IMR-90 (cell line): ENCODE measurements at regions not wholly inside any gene's neighbourhood (a gene's known extent, or its start where the extent isn't known, plus 50 kb on each side); places are given as distances from the start of the nearest gene placed in this dataset.

ENCODE experiments used
- ATAC-seq: fragments of 200-7000 bp; cut with Tn5 transposase; 2 replicates; pipeline ENCODE4 v1.9.1; 2020; ENCODE audit warnings: low read depth, mild to moderate bottlenecking, moderate library complexity
- BruUV-seq: library from RNA; stranded (reverse); fragments of 400-500 nt; replicated peaks from 2 replicates; lab custom pipeline; 2021; lab: Mats Ljungman, UMichigan
- CTCF ChIA-PET: fragments of 300-600 bp; formaldehyde crosslinking; extraction: SDS; loops from one replicate; lab custom pipeline; 2021; ENCODE audit warnings: antibody characterized with exemption; lab: Yijun Ruan, JAX
- POLR2A ChIA-PET: fragments of 300-600 bp; sonication (Branson Sonifier 250); formaldehyde crosslinking; loops from one replicate; lab custom pipeline; 2022; ENCODE audit warnings: antibody characterized with exemption; ENCODE audit not compliant: unreplicated experiment; lab: Charles Lee
- DNase-seq: peaks from one replicate; pipeline ENCODE4 v3.0.0; 2013
- H2AFZ ChIP-seq: replicated peaks from 2 replicates; pipeline ENCODE3; 2013; ENCODE audit warnings: low read length, mild to moderate bottlenecking; ENCODE audit not compliant: poor library complexity
- H2AK5ac ChIP-seq: 2 replicates; pipeline ENCODE4 v1.6.1; 2013; ENCODE audit warnings: low read depth, low read length, inconsistent platforms
- H2AK9ac ChIP-seq: replicated peaks from 2 replicates; pipeline ENCODE3; 2013; ENCODE audit warnings: mild to moderate bottlenecking, low read depth, low read length, moderate library complexity; ENCODE audit not compliant: poor library complexity
- H2BK120ac ChIP-seq: 2 replicates; pipeline ENCODE4 v1.6.1; 2013; ENCODE audit warnings: low read depth, low read length, inconsistent platforms
- H2BK15ac ChIP-seq: 3 replicates; pipeline ENCODE4 v1.6.1; 2013; ENCODE audit warnings: low read depth, low read length, inconsistent platforms
- H2BK20ac ChIP-seq: 2 replicates; pipeline ENCODE4 v1.6.1; 2013; ENCODE audit warnings: low read depth, mild to moderate bottlenecking, inconsistent platforms, low read length, moderate library complexity
- H2BK5ac ChIP-seq: 2 replicates; pipeline ENCODE4 v1.6.1; 2013; ENCODE audit warnings: mild to moderate bottlenecking, low read depth, low read length, inconsistent platforms; ENCODE audit not compliant: poor library complexity, severe bottlenecking
- H3K14ac ChIP-seq: replicated peaks from 2 replicates; pipeline ENCODE4 v1.6.1; 2013; ENCODE audit warnings: low read depth, low read length, inconsistent platforms
- H3K18ac ChIP-seq: 2 replicates; pipeline ENCODE4 v1.6.1; 2013; ENCODE audit warnings: low read depth, low read length, control low read depth
- H3K23ac ChIP-seq: 2 replicates; pipeline ENCODE4 v1.6.1; 2013; ENCODE audit warnings: low read depth, low read length, inconsistent platforms
- H3K27ac ChIP-seq: 2 replicates; pipeline ENCODE4 v1.5.1; 2013; ENCODE audit warnings: mild to moderate bottlenecking, control low read depth, low read length; ENCODE audit not compliant: insufficient read depth
- H3K27me3 ChIP-seq: 2 replicates; pipeline ENCODE4 v1.6.1; 2013; ENCODE audit warnings: low read length; ENCODE audit not compliant: control insufficient read depth, insufficient read depth
- H3K36me3 ChIP-seq: 2 replicates; pipeline ENCODE4 v1.6.1; 2013; ENCODE audit warnings: low read length, mixed read lengths; ENCODE audit not compliant: control insufficient read depth, insufficient read depth
- H3K4ac ChIP-seq: 2 replicates; pipeline ENCODE4 v1.6.1; 2013; ENCODE audit warnings: low read depth, low read length, inconsistent platforms
- H3K4me1 ChIP-seq: 2 replicates; pipeline ENCODE4 v1.6.1; 2013; ENCODE audit warnings: low read length, mixed read lengths; ENCODE audit not compliant: control insufficient read depth, insufficient read depth
- H3K4me2 ChIP-seq: 2 replicates; pipeline ENCODE4 v1.6.1; 2013; ENCODE audit warnings: low read depth, mild to moderate bottlenecking, control low read depth, low read length, moderate library complexity
- H3K4me3 ChIP-seq: 2 replicates; pipeline ENCODE4 v1.5.1; 2013; ENCODE audit warnings: low read depth, mild to moderate bottlenecking, control low read depth, low read length, moderate library complexity; ENCODE audit not compliant: insufficient read depth
- H3K56ac ChIP-seq: 2 replicates; pipeline ENCODE4 v1.6.1; 2013; ENCODE audit warnings: low read length, inconsistent platforms; ENCODE audit not compliant: insufficient read depth; ENCODE audit errors: extremely low read depth
- H3K79me1 ChIP-seq, 2 experiments: 2 replicates each; pipeline ENCODE4 v1.6.1; 2013; ENCODE audit warnings: low read length in 2 of 2, inconsistent platforms in 1 of 2, low read depth in 1 of 2
- H3K9ac ChIP-seq: 2 replicates; pipeline ENCODE4 v1.6.1; 2013; ENCODE audit warnings: low read depth, low read length, control low read depth
- H3K9me1 ChIP-seq: 2 replicates; pipeline ENCODE4 v1.6.1; 2013; ENCODE audit warnings: low read length, inconsistent platforms; ENCODE audit not compliant: insufficient read depth
- H3K9me3 ChIP-seq: 2 replicates; pipeline ENCODE4 v1.6.1; 2013; ENCODE audit warnings: low read length; ENCODE audit not compliant: control insufficient read depth, insufficient read depth
- H4K20me1 ChIP-seq: 2 replicates; pipeline ENCODE4 v1.6.1; 2013; ENCODE audit warnings: low read length, inconsistent platforms; ENCODE audit not compliant: insufficient read depth
- H4K5ac ChIP-seq: 2 replicates; pipeline ENCODE4 v1.6.1; 2013; ENCODE audit warnings: mild to moderate bottlenecking, low read depth, low read length, control low read depth
- H4K8ac ChIP-seq, 2 experiments: 2 replicates each; pipeline ENCODE4 v1.6.1; 2013; ENCODE audit warnings: low read depth in 2 of 2, low read length in 2 of 2, control low read depth in 1 of 2, inconsistent platforms in 1 of 2
- H4K91ac ChIP-seq: 2 replicates; pipeline ENCODE4 v1.6.1; 2013; ENCODE audit warnings: low read depth, low read length, inconsistent platforms; ENCODE audit not compliant: insufficient read depth
- CHD1 ChIP-seq: IDR thresholded peaks from 2 replicates; pipeline ENCODE4 v1.6.1; 2012; ENCODE audit warnings: low read depth, low read length, improper control_type of control experiment
- CTCF ChIP-seq: conservative IDR thresholded peaks from 2 replicates; pipeline ENCODE4 v1.5.1; 2012; ENCODE audit warnings: mild to moderate bottlenecking, low read depth, low read length, improper control_type of control experiment
- FOS ChIP-seq: fragments of 150-350 bp; IDR thresholded peaks from 2 replicates; pipeline ENCODE4 v1.6.1; 2016; ENCODE audit warnings: low read depth, low read length
- MAFK ChIP-seq: IDR thresholded peaks from 2 replicates; pipeline ENCODE4 v1.6.1; 2012; ENCODE audit warnings: low read depth, low read length, improper control_type of control experiment
- MXI1 ChIP-seq: IDR thresholded peaks from 2 replicates; pipeline ENCODE4 v1.6.1; 2012; ENCODE audit warnings: low read depth, mild to moderate bottlenecking, low read length, moderate library complexity, borderline replicate concordance
- NFE2L2 ChIP-seq: fragments of 150-350 bp; IDR thresholded peaks from 2 replicates; pipeline ENCODE4 v1.6.1; 2016; ENCODE audit warnings: low read depth, mild to moderate bottlenecking, low read length
- RAD21 ChIP-seq: IDR thresholded peaks from 2 replicates; pipeline ENCODE4 v1.6.1; 2012; ENCODE audit warnings: low read length, improper control_type of control experiment
- RCOR1 ChIP-seq: IDR thresholded peaks from 2 replicates; pipeline ENCODE4 v1.6.1; 2012; ENCODE audit warnings: mild to moderate bottlenecking, low read length, improper control_type of control experiment; ENCODE audit not compliant: insufficient replicate concordance
- RFX5 ChIP-seq: IDR thresholded peaks from 2 replicates; pipeline ENCODE4 v1.8.0; 2012; ENCODE audit warnings: low read depth, mild to moderate bottlenecking, low read length, moderate library complexity
- USF2 ChIP-seq: fragments of 150-350 bp; IDR thresholded peaks from 2 replicates; pipeline ENCODE4 v1.6.1; 2017; ENCODE audit warnings: mild to moderate bottlenecking, antibody characterized with exemption, low read length, low read depth
- WGBS, 2 experiments: methylation state at CpG; one replicate each; pipeline versions ENCODE4 v1.1.5 to v1.1.7; 2013; ENCODE audit warnings: missing lambda C conversion rate in 2 of 2; ENCODE audit not compliant: insufficient read length in 1 of 2; ENCODE audit errors: extremely low coverage in 2 of 2; 5-methylcytosine and 5-hydroxymethylcytosine counted together
- dilution Hi-C: fragments of 300-500 bp; cut with HindIII; formaldehyde crosslinking; loops from one replicate; pipeline ENCODE4 v1.14.3; 2018; ENCODE audit warnings: low sequenced_read_pairs; ENCODE audit not compliant: unreplicated experiment
- in situ Hi-C: fragments of 300-500 bp; cut with MboI; formaldehyde crosslinking; loops from 3 replicates; pipeline ENCODE4 v1.14.3; 2019; ENCODE audit warnings: low sequenced_read_pairs, inconsistent platforms, mixed read lengths
- intact Hi-C: fragments of 100-400 bp; cut with micrococcal nuclease; formaldehyde crosslinking; loops from 2 replicates; pipeline ENCODE4 v1.10.0; 2022

- Histone ChIP-seq H3K23ac (no peak overlapping the region), H4K91ac (no peak overlapping the region), H3K4ac (no peak overlapping the region), H3K9me3 (no peaks in the 10 kb centered on the region), H2BK120ac (no peak overlapping the region), H3K4me2 (no peak overlapping the region), H2BK15ac (no peak overlapping the region), H4K20me1 (no peaks in the 10 kb centered on the region), H3K14ac (no peak overlapping the region), H3K27ac (no peak overlapping the region), H4K5ac (no peak overlapping the region), H3K27me3 (peaks cover 9% of the 10 kb centered on the region), H4K8ac (no peak overlapping the region), H3K36me3 (no peaks in the 10 kb centered on the region), H3K4me1 (no peaks in the 10 kb centered on the region), H2AK9ac (no peak overlapping the region), H2BK5ac (no peak overlapping the region), H3K4me3 (no peak overlapping the region), H3K18ac (no peak overlapping the region), H2AK5ac (no peak overlapping the region), H3K9ac (no peak overlapping the region), H2BK20ac (no peak overlapping the region), H3K9me1 (no peaks in the 10 kb centered on the region), H2AFZ (no peak overlapping the region), H3K79me1 (no peaks in the 10 kb centered on the region), H3K56ac (no peak overlapping the region)
- dilution Hi-C loops, result no loop called here
- DNase-seq (no peak), ATAC-seq (no peak)
- in situ Hi-C loops, result no loop called here
- no CpG with 5 or more reads among the region's 3 CpGs for WGBS, 2 experiments
- BruUV-seq, result no TSS peak
- intact Hi-C loops, result loop anchor here (5.0 kb wide), 1 partner anchor 47 kb away; no protein-coding TSS in a partner anchor
- POLR2A ChIA-PET, result no interaction called here
- CTCF ChIA-PET, result interaction anchor here (0.5 kb wide), 1 partner anchor 14 kb away, joined by 3 read pairs; no protein-coding TSS in a partner anchor
- TF ChIP-seq MAFK, result no peak
- TF ChIP-seq CHD1, result no peak
- no peak for TF ChIP-seq USF2
- TF ChIP-seq CTCF, result no peak
- no peak for TF ChIP-seq RCOR1
- TF ChIP-seq NFE2L2, result no peak
- TF ChIP-seq RFX5, result no peak
- no peak for TF ChIP-seq MXI1
- no peak for TF ChIP-seq RAD21
- TF ChIP-seq FOS, result no peak
These were observed 127.8 kb upstream of the NR4A3 start for GRCh38 chr9:99693888-99694287.
